IPS-NIHi7 (cell line): ENCODE measurements at regions not wholly inside any gene's neighbourhood (a gene's known extent, or its start where the extent isn't known, plus 50 kb on each side); places are given as distances from the start of the nearest gene placed in this dataset.
"Not testable (repeated sequence)": the region's sequence is repeated elsewhere in the genome, so short reads cannot be mapped to it uniquely, and the experiment has no call there.

Source experiments
- DNase-seq: peaks from one replicate; pipeline ENCODE4 v3.0.0; 2012; ENCODE audit warnings: mixed read lengths; ENCODE audit errors: extremely low spot score

GRCh38 chr1:220475608-220476007 lies 52.3 kb upstream of the MARK1 start:
- DNase-seq, result not testable (repeated sequence)

GRCh38 chr1:220475141-220475540 lies 52.8 kb upstream of the MARK1 start:
- not testable (repeated sequence) for DNase-seq

DNA sequence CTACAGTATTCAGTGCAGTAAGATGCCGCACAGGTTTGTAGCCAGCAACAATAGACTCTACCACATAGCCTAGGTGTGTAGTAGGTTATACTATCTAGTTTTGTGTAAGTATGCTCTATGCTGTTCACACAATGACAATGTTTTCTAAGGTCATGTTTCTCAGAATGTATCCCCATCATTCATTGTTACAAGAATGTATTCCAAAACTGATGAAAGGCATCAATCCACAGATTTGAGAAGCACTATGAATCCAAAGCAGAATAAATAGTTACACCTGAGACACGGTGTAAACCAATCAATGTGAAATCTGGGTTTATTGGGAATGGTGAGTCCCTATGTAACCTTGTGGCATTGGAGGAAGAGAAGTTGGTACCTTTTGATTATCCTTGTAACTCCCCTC lies 54.5 kb upstream of the MARK1 start:
- no peak for DNase-seq

- DNase-seq, result peak; percentile 50
These were observed 65.2 kb upstream of the MARK1 start for GRCh38 chr1:220462752-220463151.

DNA sequence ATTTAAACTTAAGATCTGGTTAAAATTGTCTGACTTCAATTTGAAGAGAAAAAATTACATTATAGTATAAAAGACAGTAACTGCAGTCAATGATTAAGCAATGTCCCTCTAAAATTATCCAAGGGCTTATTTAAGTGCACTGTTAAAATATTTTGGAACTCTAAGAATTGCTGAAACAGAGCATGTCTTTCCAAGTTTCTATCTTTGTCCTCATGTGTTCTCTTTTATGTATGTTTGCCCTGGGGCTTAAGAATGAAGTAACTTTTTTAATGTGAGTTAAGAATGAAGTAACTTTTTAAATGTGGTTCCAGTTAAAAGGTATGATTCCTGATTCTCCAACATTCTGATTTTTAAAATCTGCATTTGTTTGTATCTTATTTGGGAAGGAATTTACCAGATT lies 69.0 kb upstream of the MARK1 start:
- DNase-seq, result no peak

GRCh38 chr1:220457957-220458609 lies 69.9 kb upstream of the MARK1 start:
- no peak for DNase-seq

GRCh38 chr1:220455559-220455958 lies 72.4 kb upstream of the MARK1 start:
- no peak for DNase-seq

DNA sequence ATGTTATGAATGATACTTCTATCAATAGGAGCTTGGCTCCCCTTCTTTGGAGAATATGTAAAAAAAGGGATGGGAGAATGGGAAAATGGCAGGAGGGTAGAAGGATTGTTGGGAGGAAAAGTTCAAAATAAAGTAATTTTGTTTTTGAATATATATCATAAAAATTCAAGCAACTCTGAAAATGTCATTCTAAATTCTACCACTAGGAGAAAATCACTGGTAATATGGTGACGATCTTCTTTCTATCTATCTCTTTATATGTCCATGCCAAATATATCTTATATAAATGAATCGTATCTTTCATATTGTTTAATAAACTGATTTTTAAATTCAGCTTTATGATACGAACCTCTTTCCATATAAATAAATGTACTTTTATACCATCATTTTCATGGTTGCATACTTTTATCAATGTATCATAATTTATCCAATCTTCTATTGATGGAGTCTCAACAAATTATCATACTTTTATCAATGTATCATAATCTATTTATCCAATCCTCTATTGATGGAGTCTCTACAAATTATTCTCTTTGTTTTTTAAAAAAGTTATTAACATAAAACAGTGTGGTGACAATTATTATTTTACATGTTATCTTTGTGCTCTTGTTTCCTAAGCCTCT lies 73.7 kb upstream of the MARK1 start:
- DNase-seq, result no peak

GRCh38 chr1:220453371-220453770 lies 74.6 kb upstream of the MARK1 start:
- no peak for DNase-seq

DNA sequence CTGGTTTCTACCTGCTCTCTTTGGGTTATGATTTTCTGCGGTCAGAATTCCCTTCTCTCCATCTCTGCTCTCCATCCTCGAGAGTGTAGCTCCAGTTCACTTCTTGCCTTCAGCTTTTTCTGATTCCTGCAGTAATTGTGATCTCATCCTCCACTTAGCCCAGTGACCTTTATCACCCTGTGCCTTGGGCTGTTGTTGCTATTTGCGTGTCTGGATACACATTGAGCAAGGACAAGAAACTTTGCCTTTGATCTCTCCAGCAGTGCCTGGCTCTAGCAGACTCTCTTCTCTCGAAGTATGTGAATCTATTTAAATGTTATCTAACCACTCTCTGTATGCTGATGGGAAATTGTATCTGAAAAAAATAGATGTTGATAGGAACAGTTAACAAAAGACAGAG lies 76.4 kb upstream of the MARK1 start:
- DNase-seq, result peak; percentile 53

DNA sequence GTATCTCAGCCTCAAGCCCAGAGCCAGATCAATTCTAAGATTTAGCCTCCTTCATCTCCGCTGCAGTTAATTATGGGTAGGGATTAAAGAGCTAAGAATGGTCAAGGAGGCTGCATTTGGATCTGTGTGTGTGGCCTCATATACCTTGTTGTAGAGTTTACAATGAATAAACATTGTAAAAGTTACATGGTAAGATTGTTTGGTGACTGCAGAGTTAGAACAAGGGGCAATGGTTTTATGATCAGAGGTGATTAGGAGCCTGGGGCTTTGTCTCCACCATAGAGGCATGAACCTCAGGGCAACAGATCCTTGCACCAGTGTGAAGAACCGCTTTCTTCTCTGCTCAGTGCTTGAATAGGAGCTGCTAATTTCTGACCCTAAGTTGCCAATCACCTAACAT lies 77.0 kb upstream of the MARK1 start:
- DNase-seq, result no peak

GRCh38 chr1:220448217-220448616 lies 79.7 kb upstream of the MARK1 start:
- no peak for DNase-seq

GRCh38 chr1:220444586-220444985 lies 83.3 kb upstream of the MARK1 start:
- DNase-seq, result not testable (repeated sequence)

DNA sequence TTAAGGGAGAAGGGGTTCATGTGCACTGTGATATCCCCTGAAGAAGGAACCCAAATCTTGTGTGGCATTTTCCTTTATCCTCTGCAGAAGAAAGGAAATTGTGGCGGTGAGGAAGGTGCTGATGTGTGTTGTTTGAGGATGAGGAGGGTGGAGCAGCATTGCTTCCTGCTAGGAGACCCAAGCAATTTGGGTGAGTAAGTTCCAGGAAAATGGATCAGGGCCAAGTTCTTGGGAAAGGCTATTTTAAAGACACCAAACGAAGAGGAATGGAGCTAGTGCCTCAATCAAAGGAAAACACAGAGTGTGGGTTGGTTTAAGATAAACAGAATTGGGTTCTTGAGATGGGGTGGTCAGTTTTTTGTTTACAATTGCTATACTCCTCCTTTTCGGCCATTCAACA lies 86.7 kb upstream of the MARK1 start:
- no peak for DNase-seq

DNA sequence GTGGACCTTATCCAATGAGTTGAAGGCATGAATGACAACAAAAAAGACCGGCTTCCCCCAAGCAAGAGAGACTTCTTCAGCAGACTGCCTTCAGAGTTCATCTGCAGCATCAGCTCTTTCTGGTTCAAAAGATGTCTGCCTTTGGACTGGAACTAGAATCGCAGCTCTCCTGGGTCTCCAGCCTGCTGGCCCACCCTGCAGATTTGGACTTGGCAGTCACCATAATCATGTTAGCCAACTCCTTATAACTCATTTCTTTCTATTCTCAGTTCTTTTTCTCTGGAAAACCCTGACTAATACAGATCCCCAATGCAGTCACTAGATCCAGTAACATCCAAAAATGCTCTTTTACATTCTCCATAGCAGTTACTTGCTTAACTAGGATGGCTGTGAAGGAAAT lies 89.2 kb upstream of the MARK1 start:
- no peak for DNase-seq

GRCh38 chr1:220432408-220432807 lies 95.5 kb upstream of the MARK1 start:
- DNase-seq, result no peak

GRCh38 chr1:220431554-220432239 lies 96.2 kb upstream of the MARK1 start:
- no peak for DNase-seq

DNA sequence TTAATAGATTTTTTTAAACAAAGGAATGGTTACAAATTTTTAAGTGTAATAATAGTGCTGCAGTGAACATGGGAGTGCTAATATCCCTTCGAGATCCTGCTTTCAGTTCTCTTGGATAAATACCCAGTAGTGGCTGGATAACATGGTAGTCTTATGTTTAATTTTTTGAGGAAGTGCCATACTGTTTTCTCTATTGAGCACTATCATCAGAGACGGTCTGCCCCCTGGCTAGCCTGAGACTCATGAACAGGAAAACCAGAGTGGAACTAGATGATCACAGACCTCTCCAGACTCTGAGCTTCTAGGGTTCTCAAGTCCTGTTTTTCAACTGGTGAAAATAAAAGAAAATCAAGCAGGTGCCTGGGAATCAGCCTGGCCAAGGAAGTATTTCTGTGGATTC lies 97.3 kb upstream of the MARK1 start:
- no peak for DNase-seq

DNA sequence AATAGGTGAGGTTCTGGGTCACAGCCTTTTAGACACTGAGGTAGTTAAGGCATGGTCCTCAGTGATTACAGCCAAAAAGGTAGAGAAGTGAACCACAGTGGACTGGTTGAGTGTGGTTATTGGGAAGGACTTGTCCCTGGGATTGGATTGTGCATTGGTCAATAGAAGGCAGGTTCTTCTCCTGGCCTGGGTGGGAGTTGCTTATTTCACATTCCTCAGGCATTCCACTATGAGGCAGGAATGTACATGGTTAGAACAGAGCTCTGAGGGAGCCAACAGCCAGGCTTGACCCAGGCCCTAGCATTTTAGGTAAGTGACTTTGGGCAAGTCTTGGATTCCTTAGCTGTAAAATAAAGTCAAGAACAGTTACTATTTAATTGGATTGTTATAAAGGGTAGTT lies 97.9 kb upstream of the MARK1 start:
- peak; percentile 60 for DNase-seq

- DNase-seq, result no peak
These were observed 100.9 kb upstream of the MARK1 start for GRCh38 chr1:220426989-220427388.

DNA sequence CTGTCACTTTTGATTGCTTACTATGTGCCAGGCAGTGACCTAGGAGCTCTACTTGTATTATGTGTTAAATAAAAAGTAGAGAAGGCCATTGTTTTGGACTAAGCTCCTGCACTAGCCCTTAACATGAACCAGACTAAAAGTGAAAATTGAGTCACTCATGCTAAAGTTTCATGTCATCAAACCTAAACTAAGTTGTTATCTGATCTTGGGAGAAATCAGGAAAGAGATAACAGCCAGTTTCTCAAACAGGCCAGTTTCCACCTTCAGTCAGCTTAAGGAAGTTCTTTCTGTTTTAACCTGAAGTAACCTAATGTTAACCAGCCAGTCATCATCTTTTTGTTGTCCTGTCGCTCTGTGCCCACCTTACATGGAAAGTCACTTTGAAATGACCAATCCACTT lies 102.1 kb upstream of the MARK1 start:
- DNase-seq, result no peak

GRCh38 chr1:220421508-220421907 lies 106.4 kb upstream of the MARK1 start:
- DNase-seq, result no peak

DNA sequence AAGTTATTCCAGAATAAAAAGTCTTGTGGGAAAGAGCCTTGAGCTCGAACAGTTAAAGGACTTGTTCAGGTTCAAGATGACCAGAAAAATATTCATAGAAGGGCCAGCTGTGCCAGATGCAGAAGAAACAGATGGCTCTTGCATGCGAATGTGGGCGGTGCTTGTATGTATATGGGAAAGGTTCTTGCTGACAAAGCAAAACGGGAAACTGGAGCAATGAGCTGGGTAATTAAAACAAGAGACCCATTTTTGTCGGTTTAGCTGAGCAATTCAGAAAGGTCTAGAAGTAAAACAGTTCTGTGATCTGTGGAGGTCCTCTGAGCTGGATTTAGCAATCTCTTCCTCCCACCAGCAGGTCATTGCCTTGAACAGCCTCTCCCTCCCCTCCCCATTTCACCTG lies 107.2 kb upstream of the MARK1 start:
- no peak for DNase-seq
